ENCODE measurements at regions not wholly inside any gene's neighbourhood (a gene's known extent, or its start where the extent isn't known, plus 50 kb on each side); places are given as distances from the start of the nearest gene placed in this dataset.
A peak's percentile ranks its signal among the peaks of the same experiment; 100 is the strongest.

DNA sequence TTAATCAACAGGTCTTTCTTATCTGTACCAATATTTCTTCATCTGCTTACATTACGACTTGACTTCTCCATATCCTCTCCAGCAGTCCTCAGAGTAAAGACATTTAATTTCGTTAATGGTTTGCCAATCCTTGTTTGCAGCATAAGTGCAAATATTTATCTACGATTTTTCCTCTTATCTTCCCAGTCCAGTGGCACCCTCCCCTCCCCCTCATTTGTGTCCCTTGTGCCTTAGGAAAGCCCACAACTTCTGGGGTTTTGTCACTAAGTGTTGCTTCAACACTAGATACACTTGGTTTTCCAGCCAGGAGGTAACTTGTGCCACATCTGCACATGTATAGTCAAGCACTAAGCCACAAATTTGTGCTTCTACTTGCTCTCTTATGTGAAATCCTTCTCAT, 327.2 kb downstream of the CBLN4 start:
- peak; percentile 54 to 90 (median 79) for DNase-seq
- 8% methylated on average over 3 of the region's 3 CpGs for WGBS (ENCODE audit: insufficient coverage, low coverage, low lambda C conversion rate, missing lambda C conversion rate)

DNA sequence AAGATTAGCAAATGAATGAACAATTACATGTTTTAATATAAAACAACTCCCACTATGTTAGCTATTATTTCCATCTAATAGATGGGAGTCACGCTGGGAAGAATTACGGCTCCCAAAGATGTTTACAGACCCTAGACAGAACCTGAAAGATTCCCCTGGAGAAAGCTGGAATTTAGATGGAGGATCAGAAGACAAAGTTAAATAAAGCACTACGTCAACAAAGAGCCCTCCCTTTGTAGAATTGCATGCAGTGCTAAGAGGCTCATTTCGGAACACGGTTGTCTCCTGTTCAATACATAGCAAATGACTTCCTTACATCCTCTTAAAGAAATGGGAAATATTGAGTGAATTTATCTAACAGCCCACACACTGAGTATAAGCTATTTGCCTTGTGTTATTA, 328.3 kb downstream of the CBLN4 start:
- DNase-seq (no peak), ATAC-seq (no peak)
- TF ChIP-seq, protein P1, sequence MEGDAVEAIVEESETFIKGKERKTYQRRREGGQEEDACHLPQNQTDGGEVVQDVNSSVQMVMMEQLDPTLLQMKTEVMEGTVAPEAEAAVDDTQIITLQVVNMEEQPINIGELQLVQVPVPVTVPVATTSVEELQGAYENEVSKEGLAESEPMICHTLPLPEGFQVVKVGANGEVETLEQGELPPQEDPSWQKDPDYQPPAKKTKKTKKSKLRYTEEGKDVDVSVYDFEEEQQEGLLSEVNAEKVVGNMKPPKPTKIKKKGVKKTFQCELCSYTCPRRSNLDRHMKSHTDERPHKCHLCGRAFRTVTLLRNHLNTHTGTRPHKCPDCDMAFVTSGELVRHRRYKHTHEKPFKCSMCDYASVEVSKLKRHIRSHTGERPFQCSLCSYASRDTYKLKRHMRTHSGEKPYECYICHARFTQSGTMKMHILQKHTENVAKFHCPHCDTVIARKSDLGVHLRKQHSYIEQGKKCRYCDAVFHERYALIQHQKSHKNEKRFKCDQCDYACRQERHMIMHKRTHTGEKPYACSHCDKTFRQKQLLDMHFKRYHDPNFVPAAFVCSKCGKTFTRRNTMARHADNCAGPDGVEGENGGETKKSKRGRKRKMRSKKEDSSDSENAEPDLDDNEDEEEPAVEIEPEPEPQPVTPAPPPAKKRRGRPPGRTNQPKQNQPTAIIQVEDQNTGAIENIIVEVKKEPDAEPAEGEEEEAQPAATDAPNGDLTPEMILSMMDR (IDR thresholded peaks at IDR 0.05): no peak
- TF ChIP-seq POLR2A (IDR thresholded peaks at IDR 0.05): no peak
- Histone ChIP-seq H3K27ac (no peak overlapping the region), H3K4me1 (peaks cover 0 to 22% (median 3%) of the 10 kb centered on the region in 4 donors), H3K27me3 (no peaks in the 10 kb centered on the region), H3K9me3 (no peaks in the 10 kb centered on the region), H3K36me3 (no peaks in the 10 kb centered on the region), H3K4me3 (no peak overlapping the region)
- 89% methylated on average over 5 of the region's 5 CpGs for WGBS (ENCODE audit: insufficient coverage, low coverage, low lambda C conversion rate, missing lambda C conversion rate)
- intact Hi-C loops (cut with DNase I): no loop called here

More for the DNA sequence above, 327.2 kb downstream of the CBLN4 start:
- Histone ChIP-seq H3K4me3 (no peak overlapping the region), H3K36me3 (no peaks in the 10 kb centered on the region), H3K27me3 (no peaks in the 10 kb centered on the region), H3K9me3 (no peaks in the 10 kb centered on the region), H3K4me1 (peaks cover 0 to 22% (median 3%) of the 10 kb centered on the region in 4 donors), H3K27ac (peak overlapping the region in 2 of 3 donors; percentile 35 to 77)
- ATAC-seq: peak; percentile 86 to 94 (median 87)
- intact Hi-C loops (cut with DNase I): no loop called here
- TF ChIP-seq, protein P1 (IDR thresholded peaks at IDR 0.05): no peak
- no peak for TF ChIP-seq POLR2A (IDR thresholded peaks at IDR 0.05)

DNA sequence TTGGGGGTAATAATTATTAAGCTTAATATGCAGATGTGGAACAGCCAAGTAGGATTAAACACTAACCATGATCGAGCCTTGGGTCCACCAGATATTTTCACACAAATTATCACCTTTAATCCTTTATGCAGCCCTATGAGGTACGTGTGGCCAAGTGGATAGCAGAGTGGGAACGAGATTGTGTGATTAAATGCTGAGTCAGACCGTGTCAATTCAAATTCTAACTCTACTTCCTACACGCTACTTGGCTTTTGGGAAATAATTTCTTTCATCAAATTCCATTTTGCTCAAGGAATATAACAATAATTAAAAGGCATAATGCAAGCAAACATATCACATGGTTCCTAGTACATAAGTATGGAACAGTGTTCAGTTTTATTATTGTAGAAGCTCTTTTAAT, 329.2 kb downstream of the CBLN4 start:
- ATAC-seq (no peak), DNase-seq (no peak)
- H3K4me3 ChIP-seq: no peak overlapping the region
- TF ChIP-seq, protein P1 (IDR thresholded peaks at IDR 0.05): no peak
- TF ChIP-seq POLR2A (IDR thresholded peaks at IDR 0.05): no peak
- WGBS (ENCODE audit: insufficient coverage, low coverage, low lambda C conversion rate, missing lambda C conversion rate): 76% methylated on average over 5 of the region's 5 CpGs
- H3K4me1 ChIP-seq: peaks cover 0 to 22% (median 3%) of the 10 kb centered on the region in 4 donors
- H3K9me3 ChIP-seq: no peaks in the 10 kb centered on the region
- no peaks in the 10 kb centered on the region for H3K27me3 ChIP-seq
- intact Hi-C loops (cut with DNase I): no loop called here
- H3K27ac ChIP-seq: no peak overlapping the region
- H3K36me3 ChIP-seq: no peaks in the 10 kb centered on the region

DNA sequence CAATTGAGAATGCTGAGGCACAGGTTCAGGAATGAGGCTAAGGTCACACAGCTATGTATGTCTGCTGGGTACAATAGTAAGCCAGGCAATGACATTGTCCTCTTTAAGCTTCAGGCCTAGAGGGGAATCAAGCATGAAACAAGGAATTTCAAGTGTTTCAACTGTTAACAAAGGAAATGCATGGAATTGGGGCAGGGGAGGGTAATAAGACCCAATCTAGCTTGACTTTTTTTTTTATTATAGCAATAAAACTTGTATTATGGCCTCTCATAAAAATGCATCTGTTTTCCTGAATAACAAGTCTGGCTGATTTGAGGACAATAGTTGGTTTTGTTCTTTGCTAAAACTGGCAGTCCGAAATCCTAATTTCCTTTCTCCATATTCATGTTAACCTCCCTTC, 336.7 kb downstream of the CBLN4 start:
- intact Hi-C loops (cut with DNase I): no loop called here
- WGBS (ENCODE audit: insufficient coverage, low coverage, low lambda C conversion rate, missing lambda C conversion rate): 57% methylated on average over 1 of the region's 1 CpG
- no peak for ATAC-seq
- Histone ChIP-seq H3K4me1 (peaks cover 0 to 18% (median 4%) of the 10 kb centered on the region in 4 donors), H3K36me3 (no peaks in the 10 kb centered on the region), H3K27me3 (no peaks in the 10 kb centered on the region), H3K27ac (no peak overlapping the region), H3K4me3 (no peak overlapping the region), H3K9me3 (no peaks in the 10 kb centered on the region)
- TF ChIP-seq POLR2A (IDR thresholded peaks at IDR 0.05): no peak
- DNase-seq: no peak

DNA sequence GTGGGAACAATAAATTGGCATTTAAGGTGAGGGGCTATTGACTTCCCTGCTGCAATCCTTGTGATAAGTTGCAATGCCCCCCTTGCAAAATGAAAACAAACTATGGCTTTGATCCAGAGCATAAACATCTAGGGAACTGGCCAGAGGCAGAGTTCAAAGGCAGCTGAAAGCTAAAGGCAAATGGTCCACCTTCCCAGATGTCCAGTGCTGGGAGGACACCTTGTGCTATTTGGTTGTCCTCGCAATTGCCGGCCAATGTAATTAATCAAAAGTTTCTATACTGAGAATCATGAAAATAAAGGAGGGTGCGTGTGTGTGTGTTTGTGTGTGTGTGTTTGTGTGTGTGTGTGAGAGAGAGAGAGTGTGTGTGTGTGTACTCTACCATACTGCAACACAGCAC, 337.4 kb downstream of the CBLN4 start:
- intact Hi-C loops (cut with DNase I): no loop called here
- TF ChIP-seq, protein P1 (IDR thresholded peaks at IDR 0.05): peak in 2 of 4 donors; percentile 30 to 41
- TF ChIP-seq POLR2A (IDR thresholded peaks at IDR 0.05): no peak
- DNase-seq: peak in 1 of 3 donors; percentile 64
- ATAC-seq: peak; percentile 87 to 94 (median 93)
- Histone ChIP-seq H3K4me3 (no peak overlapping the region), H3K4me1 (peaks cover 0 to 18% (median 4%) of the 10 kb centered on the region in 4 donors), H3K27me3 (no peaks in the 10 kb centered on the region), H3K27ac (no peak overlapping the region), H3K9me3 (no peaks in the 10 kb centered on the region), H3K36me3 (no peaks in the 10 kb centered on the region)
- 14% methylated on average over 3 of the region's 3 CpGs for WGBS (ENCODE audit: insufficient coverage, low coverage, low lambda C conversion rate, missing lambda C conversion rate)
